ENCODE measurements at regions not wholly inside any gene's neighbourhood (a gene's known extent, or its start where the extent isn't known, plus 50 kb on each side); places are given as distances from the start of the nearest gene placed in this dataset.

- no peak for TF ChIP-seq CTCF (IDR thresholded peaks at IDR 0.05)
- TF ChIP-seq POLR2A (IDR thresholded peaks at IDR 0.05), result no peak
- no peak for TF ChIP-seq POLR2AphosphoS5 (IDR thresholded peaks at IDR 0.05)
These were observed 90.0 kb upstream of the SIRPA start for GRCh38 chr20:1805161-1805581.

All from prostate gland (tissue), 2 donors.